Activated naive CD4-positive, alpha-beta T cell treated with anti-CD3 and anti-CD28 coated beads, Interleukin-2, amount 50 U/mL, for 72 hours (primary cell): ENCODE measurements at regions not wholly inside any gene's neighbourhood (a gene's known extent, or its start where the extent isn't known, plus 50 kb on each side); places are given as distances from the start of the nearest gene placed in this dataset.
"Not testable (repeated sequence)": the region's sequence is repeated elsewhere in the genome, so short reads cannot be mapped to it uniquely, and the experiment has no call there.

ENCODE experiments used
- ATAC-seq, 2 donors: fragments of 150-1000 bp; cut with Tn5 transposase; 2 replicates each; pipeline ENCODE4 v1.10.0; 2021; ENCODE audit warnings: mild to moderate bottlenecking in 2 of 2, moderate library complexity in 2 of 2
- DNase-seq, 2 donors: peaks; one replicate each; pipeline ENCODE4 v3.0.0; 2021 to 2022; ENCODE audit warnings: low spot score in 2 of 2
- H3K27ac Mint-ChIP-seq, 2 donors: one replicate each; pipeline ENCODE4 v1.8.0; 2022; ENCODE audit warnings: mild to moderate bottlenecking in 2 of 2, mixed read lengths in 2 of 2
- H3K36me3 Mint-ChIP-seq, 2 donors: one replicate each; pipeline ENCODE4 v1.8.0; 2022; ENCODE audit warnings: mixed read lengths in 2 of 2
- H3K9me3 Mint-ChIP-seq, 2 donors: one replicate each; pipeline ENCODE4 v1.8.0; 2022; ENCODE audit warnings: mixed read lengths in 2 of 2

DNA sequence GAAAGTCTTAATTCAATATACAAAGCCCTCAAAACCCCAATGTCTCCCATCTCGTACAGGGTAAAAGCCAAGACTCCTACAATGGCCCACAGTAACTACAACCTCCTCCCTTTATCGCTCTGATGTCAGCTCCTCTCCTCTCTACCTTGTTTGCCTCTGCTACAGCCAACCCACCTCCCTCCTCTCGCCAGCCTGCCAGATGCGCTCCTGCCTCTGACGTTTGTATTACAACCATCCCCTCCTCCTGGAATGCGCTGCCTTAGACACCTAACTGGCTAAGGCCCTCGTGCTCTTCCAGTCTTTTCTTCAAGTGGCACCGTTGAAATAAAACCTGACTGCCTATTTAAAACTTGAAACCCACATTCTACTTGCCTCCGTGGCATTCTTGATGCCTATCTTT is 115.3 kb upstream of the MYO3A start:
- no peak for ATAC-seq
- Mint-ChIP-seq H3K36me3 (no peaks in the 10 kb centered on the region), H3K9me3 (peaks cover 0 to 4% of the 10 kb centered on the region in 2 donors), H3K27ac (no peak overlapping the region)
- DNase-seq, result no peak

DNA sequence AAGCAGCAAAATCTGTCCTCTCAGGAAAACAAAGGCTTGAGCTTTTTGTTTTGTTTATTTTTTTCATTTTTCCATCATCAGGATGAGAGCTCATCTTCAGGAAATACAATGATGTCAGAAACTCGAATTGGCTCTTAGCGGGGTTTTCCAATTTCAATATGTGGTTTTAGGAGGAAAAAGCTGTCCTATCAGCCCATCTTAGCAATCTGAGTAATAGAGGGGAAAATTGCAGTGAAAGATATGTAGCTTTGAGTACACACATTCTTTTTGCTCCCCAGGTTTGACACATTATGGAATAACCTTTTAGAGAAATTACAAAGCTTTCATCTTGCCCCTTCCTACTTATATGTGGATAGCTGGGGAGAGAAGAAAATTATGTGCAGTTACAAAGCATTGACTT is 113.6 kb upstream of the MYO3A start:
- Mint-ChIP-seq H3K36me3 (no peaks in the 10 kb centered on the region), H3K27ac (no peak overlapping the region), H3K9me3 (no peaks in the 10 kb centered on the region)
- no peak for DNase-seq
- no peak for ATAC-seq

DNA sequence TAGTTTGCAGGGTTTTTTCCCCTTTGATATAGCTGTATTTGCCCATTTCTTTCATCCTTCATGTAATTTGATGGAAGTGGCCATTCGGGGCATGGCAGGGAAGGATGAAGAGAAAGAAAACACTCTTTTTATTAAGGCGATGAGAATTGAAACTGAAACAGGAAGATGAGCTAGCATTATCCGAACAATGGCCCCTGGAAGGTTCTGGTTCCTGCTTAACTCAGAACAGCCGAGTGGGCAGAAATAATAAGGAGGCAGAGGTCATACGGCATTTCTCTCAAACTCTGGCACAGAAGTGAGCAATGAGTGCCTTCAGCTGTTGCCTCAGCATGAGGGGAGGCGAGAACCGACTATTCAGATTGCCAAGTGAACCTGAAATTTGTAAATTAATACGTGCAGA is 113.2 kb upstream of the MYO3A start:
- no peak for ATAC-seq
- DNase-seq, result no peak
- no peaks in the 10 kb centered on the region for H3K36me3 Mint-ChIP-seq
- no peaks in the 10 kb centered on the region for H3K9me3 Mint-ChIP-seq
- peak overlapping the region in 1 of 2 donors; percentile 1 for H3K27ac Mint-ChIP-seq

DNA sequence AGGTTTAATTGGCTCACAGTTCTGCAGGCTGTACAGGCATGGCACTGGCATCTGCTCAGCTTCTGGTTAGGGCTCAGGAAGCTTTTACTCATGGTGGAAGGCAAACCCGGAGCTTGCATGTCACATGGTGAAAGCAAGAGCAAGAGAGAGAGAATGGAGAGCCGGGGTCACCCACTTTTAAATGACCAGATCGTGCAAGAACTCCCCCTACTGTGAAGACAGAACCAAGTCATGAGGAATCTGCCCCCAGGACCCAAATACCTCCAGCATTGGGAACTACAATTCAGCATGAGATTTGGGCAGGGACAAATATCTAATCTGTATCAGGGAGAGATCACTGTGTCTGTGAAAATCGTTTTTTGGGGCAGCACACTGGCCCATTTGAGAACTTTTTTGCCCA is 110.0 kb upstream of the MYO3A start:
- H3K9me3 Mint-ChIP-seq, result no peaks in the 10 kb centered on the region
- no peak overlapping the region for H3K27ac Mint-ChIP-seq
- ATAC-seq (no peak), DNase-seq (no peak)
- no peaks in the 10 kb centered on the region for H3K36me3 Mint-ChIP-seq

DNA sequence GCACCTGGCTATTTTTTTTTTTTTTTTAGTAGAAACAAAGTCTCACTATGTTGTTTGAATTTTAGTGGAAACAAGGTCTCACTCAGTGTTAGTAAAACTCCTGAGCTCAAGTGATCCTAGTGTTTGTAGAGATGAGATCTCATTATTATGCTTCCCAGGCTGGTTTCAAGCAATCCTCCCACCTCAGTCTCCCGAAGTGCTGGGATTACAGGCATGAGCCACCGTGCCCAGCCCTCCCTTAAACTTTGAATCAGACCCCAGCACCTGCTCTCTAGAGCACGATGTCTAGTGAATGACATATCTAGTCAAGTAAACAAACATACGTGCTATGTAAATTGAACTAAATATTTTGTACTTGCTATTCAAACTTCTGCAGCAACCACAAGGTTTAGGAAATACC is 105.6 kb upstream of the MYO3A start:
- Mint-ChIP-seq H3K36me3 (no peaks in the 10 kb centered on the region), H3K27ac (no peak overlapping the region), H3K9me3 (no peaks in the 10 kb centered on the region)
- DNase-seq (no peak), ATAC-seq (no peak)

DNA sequence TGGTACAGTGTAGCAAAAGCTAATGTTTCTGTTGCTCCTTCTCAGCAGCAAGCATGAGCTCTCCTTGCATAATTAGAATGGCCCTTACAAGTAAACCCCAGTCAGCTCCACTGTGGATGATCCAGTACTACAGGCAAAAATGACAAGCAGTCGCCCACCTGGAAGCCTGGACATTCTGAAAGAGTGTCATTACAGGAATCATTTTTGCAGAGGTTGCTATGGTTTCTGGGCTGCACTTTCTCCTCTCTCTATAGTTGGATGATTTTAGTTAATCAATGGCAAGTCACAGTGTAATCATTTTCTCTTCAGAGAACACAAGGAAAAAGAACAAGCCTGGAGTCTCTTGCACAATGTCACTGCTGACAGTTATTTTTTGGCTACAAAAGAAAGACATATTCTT is 102.9 kb upstream of the MYO3A start:
- Mint-ChIP-seq H3K27ac (no peak overlapping the region), H3K9me3 (peaks cover 0 to 5% of the 10 kb centered on the region in 2 donors), H3K36me3 (no peaks in the 10 kb centered on the region)
- no peak for DNase-seq
- ATAC-seq, result no peak

DNA sequence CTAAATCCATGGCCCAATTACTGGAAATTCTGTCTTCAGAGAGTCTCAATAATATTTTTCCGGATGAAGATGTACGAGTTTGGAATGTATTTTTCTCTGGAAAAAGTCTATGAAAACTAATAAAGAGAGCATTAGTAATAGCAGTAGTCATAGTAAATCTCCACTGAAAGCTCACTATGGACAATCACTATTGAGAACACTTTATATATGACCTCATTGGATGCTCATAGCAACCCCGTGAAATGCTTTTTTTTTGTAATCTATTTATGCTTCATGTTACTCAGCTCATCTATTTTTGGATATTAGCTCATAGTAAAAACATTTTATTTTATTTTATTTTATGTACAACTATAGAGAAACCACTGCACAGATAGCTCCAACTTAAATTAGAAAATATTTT is 94.3 kb upstream of the MYO3A start:
- ATAC-seq, result no peak

DNA sequence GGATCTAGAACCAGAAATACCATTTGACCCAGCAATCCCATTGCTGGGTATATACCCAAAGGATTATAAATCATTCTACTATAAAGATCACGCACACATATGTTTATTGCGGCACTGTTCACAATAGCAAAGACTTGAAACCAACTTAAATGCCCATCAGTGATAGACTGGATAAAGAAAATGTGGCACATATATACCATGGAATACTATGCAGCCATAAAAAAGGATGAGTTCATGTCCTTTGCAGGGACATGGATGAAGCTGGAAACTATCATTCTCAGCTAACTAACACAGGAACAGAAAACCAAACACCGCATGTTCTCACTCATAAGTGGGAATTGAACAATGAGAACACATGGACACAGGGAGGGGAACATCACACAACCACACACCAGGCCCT is 93.2 kb upstream of the MYO3A start:
- not testable (repeated sequence) for H3K27ac Mint-ChIP-seq, H3K36me3 Mint-ChIP-seq, H3K9me3 Mint-ChIP-seq, ATAC-seq, DNase-seq

More for the DNA sequence above, 94.3 kb upstream of the MYO3A start:
- Mint-ChIP-seq H3K27ac (no peak overlapping the region), H3K9me3 (peaks cover 0 to 4% of the 10 kb centered on the region in 2 donors), H3K36me3 (no peaks in the 10 kb centered on the region)
- no peak for DNase-seq

GRCh38 chr10:25842146-25842545 is 91.9 kb upstream of the MYO3A start:
- no peak overlapping the region for H3K27ac Mint-ChIP-seq
- ATAC-seq, result no peak
- no peaks in the 10 kb centered on the region for H3K9me3 Mint-ChIP-seq
- no peak for DNase-seq
- H3K36me3 Mint-ChIP-seq, result no peaks in the 10 kb centered on the region

DNA sequence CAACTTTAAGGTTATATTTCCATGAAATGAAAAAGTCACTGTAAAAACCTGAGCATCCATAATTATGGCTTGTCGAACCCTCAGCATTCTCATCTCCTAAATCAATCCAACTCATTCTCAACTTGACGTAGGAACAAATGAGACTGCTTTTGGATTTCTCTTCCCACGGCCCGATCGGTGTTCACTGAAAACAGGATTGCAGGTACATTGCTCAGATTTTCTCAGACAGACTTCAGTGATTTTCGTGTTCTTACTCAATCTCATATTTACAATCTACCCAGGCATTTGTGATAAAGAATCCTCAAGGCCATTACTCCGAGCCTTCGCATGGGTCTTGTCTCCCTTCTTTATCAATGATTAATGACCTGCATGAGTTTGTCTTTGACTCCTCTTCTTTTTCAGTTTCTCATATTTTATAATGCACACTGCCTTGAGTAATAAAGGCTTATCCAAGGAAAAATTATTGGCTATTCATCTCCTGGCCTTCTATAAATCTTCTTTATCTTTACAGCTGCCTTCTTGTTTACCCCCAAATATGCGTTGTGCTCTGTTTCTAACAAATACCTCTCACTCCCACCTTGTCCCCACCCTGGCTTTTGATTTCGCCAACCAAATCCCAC is 90.4 kb upstream of the MYO3A start:
- ATAC-seq (no peak), DNase-seq (no peak)
- no peaks in the 10 kb centered on the region for H3K36me3 Mint-ChIP-seq
- peaks cover 0 to 3% of the 10 kb centered on the region in 2 donors for H3K9me3 Mint-ChIP-seq
- H3K27ac Mint-ChIP-seq, result no peak overlapping the region

- H3K9me3 Mint-ChIP-seq, result peaks cover 0 to 11% of the 10 kb centered on the region in 2 donors
- DNase-seq, H3K36me3 Mint-ChIP-seq, H3K27ac Mint-ChIP-seq, ATAC-seq: not testable (repeated sequence)
Measured at GRCh38 chr10:25844716-25845115, 89.3 kb upstream of the MYO3A start.

- DNase-seq (no peak), ATAC-seq (no peak)
- H3K36me3 Mint-ChIP-seq, result no peaks in the 10 kb centered on the region
- H3K27ac Mint-ChIP-seq, result no peak overlapping the region
- peaks cover 0 to 11% of the 10 kb centered on the region in 2 donors for H3K9me3 Mint-ChIP-seq
Measured at GRCh38 chr10:25849268-25849667, 84.8 kb upstream of the MYO3A start.

DNA sequence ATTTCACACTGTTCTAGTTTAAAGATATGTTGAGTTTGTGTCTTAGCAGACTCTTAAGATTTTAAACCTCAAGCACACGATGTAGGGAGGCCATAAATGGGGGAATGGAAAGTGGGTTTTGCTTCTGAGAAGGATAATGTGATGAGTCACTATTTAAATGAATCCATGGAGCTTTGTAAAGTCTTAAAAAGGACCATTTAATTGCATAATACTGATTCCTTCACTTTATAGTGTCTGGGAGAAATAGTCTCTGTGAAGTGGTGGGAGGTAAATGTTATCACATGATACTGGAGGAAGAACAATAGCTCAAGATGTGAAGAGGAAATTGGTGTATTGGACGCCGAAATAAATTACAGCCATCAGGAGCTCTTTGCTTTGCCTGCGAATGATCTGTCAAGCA is 84.0 kb upstream of the MYO3A start:
- no peaks in the 10 kb centered on the region for H3K36me3 Mint-ChIP-seq
- H3K27ac Mint-ChIP-seq, result no peak overlapping the region
- no peak for DNase-seq
- H3K9me3 Mint-ChIP-seq, result peaks cover 0 to 11% of the 10 kb centered on the region in 2 donors
- no peak for ATAC-seq

DNA sequence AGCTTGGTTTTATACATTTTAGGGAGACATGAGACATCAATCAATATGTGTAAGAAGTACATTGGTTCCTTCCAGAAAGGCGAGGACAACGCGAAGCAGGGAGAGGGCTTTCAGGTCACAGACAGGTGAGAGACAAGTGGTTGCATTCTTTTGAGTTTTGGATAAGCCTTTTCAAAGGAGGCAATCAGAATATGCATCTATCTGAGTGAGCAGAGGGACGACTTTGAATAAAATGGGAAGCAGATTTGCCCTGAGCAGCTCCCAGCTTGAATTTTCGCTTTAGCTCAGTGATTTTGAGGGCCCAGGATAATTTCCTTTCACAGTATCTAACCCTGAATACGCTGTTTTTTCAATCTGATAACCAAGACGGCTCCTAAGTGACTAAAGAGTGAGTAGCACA is 82.5 kb upstream of the MYO3A start:
- ATAC-seq (no peak), DNase-seq (no peak)
- H3K36me3 Mint-ChIP-seq, result no peaks in the 10 kb centered on the region
- no peak overlapping the region for H3K27ac Mint-ChIP-seq
- H3K9me3 Mint-ChIP-seq, result peaks cover 0 to 11% of the 10 kb centered on the region in 2 donors

GRCh38 chr10:25852364-25852941 is 81.6 kb upstream of the MYO3A start:
- no peak for ATAC-seq
- peaks cover 0 to 11% of the 10 kb centered on the region in 2 donors for H3K9me3 Mint-ChIP-seq
- DNase-seq, result no peak
- no peaks in the 10 kb centered on the region for H3K36me3 Mint-ChIP-seq
- H3K27ac Mint-ChIP-seq, result no peak overlapping the region

GRCh38 chr10:25858076-25858475 is 76.0 kb upstream of the MYO3A start:
- ATAC-seq (no peak), DNase-seq (no peak)
- Mint-ChIP-seq H3K9me3 (peaks cover 0 to 7% of the 10 kb centered on the region in 2 donors), H3K27ac (no peak overlapping the region), H3K36me3 (no peaks in the 10 kb centered on the region)

DNA sequence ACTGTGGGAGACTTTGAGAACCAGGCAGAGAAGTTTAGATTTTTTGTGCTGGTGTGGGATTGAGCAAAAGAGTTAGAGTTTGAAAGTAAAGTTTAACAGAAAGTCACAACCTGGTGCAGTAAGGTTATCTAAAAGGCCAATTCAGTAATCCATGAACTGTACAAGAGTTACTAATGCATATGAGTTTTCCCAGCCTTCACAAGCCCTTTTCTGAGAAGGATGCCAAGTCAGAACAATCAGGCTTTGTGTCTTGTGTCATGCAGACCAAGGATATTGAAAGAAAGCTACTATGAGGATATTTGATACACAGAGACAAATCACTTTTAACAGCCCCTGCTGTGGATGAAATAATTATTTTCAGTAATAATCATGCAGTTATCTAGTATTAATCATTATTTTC is 68.8 kb upstream of the MYO3A start:
- no peak for DNase-seq
- no peak overlapping the region for H3K27ac Mint-ChIP-seq
- peaks cover 7 to 20% of the 10 kb centered on the region in 2 donors for H3K9me3 Mint-ChIP-seq
- no peaks in the 10 kb centered on the region for H3K36me3 Mint-ChIP-seq
- no peak for ATAC-seq

GRCh38 chr10:25867321-25867720 is 66.7 kb upstream of the MYO3A start:
- peak in 1 of 2 donors; percentile 44 for ATAC-seq
- Mint-ChIP-seq H3K9me3 (peaks cover 13 to 15% of the 10 kb centered on the region in 2 donors), H3K27ac (no peak overlapping the region), H3K36me3 (no peaks in the 10 kb centered on the region)
- DNase-seq, result no peak
